WTC11 (cell line): ENCODE measurements at regions not wholly inside any gene's neighbourhood (a gene's known extent, or its start where the extent isn't known, plus 50 kb on each side); places are given as distances from the start of the nearest gene placed in this dataset.

ENCODE experiments used
- ATAC-seq: fragments of 200-7000 bp; cut with Tn5 transposase; 2 replicates; pipeline ENCODE4 v1.10.0; 2021; ENCODE audit warnings: mild to moderate bottlenecking, moderate library complexity
- CTCF ChIA-PET: fragments of 300-600 bp; sonication (Branson Sonifier 250); formaldehyde crosslinking; loops from one replicate; lab custom pipeline; 2021; ENCODE audit warnings: antibody characterized with exemption; lab: Charles Lee
- POLR2A ChIA-PET: fragments of 350-600 bp; sonication (Branson Sonifier 250); formaldehyde crosslinking; loops from one replicate; lab custom pipeline; 2021; ENCODE audit warnings: antibody characterized with exemption; lab: Charles Lee
- DNase-seq: peaks from one replicate; pipeline ENCODE4 v3.0.0; 2021; ENCODE audit warnings: low spot score
- H3K27ac Mint-ChIP-seq: 2 replicates; pipeline ENCODE4 v1.8.0; 2021; ENCODE audit warnings: mixed read lengths
- H3K27me3 Mint-ChIP-seq: 2 replicates; pipeline ENCODE4 v1.8.0; 2021; ENCODE audit warnings: low read depth, mild to moderate bottlenecking, moderate library complexity, mixed read lengths
- H3K36me3 Mint-ChIP-seq: 2 replicates; pipeline ENCODE4 v1.8.0; 2021; ENCODE audit warnings: mixed read lengths
- H3K4me1 Mint-ChIP-seq: 2 replicates; pipeline ENCODE4 v1.8.0; 2022; ENCODE audit warnings: mixed read lengths
- H3K4me3 Mint-ChIP-seq: 2 replicates; pipeline ENCODE4 v1.8.0; 2021; ENCODE audit warnings: mild to moderate bottlenecking, moderate library complexity, mixed read lengths
- H3K9me3 Mint-ChIP-seq: 2 replicates; pipeline ENCODE4 v1.8.0; 2021; ENCODE audit warnings: mixed read lengths
- CBFB ChIP-seq: sonication (generic); formaldehyde crosslinking; IDR thresholded peaks from 2 replicates; pipeline ENCODE4 v1.8.1; 2022; ENCODE audit warnings: mild to moderate bottlenecking, low read depth, missing genetic modification reagents
- HMGA2 ChIP-seq: fragments of 250-450 bp; sonication (Bioruptor Pico); IDR thresholded peaks from 2 replicates; pipeline ENCODE4 v1.4.0; 2021; ENCODE audit warnings: mild to moderate bottlenecking, moderate library complexity
- JUN ChIP-seq: sonication (generic); formaldehyde crosslinking; IDR thresholded peaks from 2 replicates; pipeline ENCODE4 v1.8.0; 2023; ENCODE audit warnings: mild to moderate bottlenecking, missing genetic modification reagents
- MYBL2 ChIP-seq: sonication (generic); formaldehyde crosslinking; IDR thresholded peaks from 2 replicates; pipeline ENCODE4 v1.8.1; 2023; ENCODE audit warnings: mild to moderate bottlenecking, moderate library complexity, missing genetic modification reagents
- TCF7 ChIP-seq: sonication (generic); formaldehyde crosslinking; IDR thresholded peaks from 2 replicates; pipeline ENCODE4 v1.8.0; 2022; ENCODE audit warnings: mild to moderate bottlenecking, low read depth, missing genetic modification reagents, moderate library complexity
- ZNF219 ChIP-seq: sonication (generic); formaldehyde crosslinking; IDR thresholded peaks from 2 replicates; pipeline ENCODE4 v1.8.0; 2023; ENCODE audit warnings: missing genetic modification reagents, mild to moderate bottlenecking, borderline replicate concordance
- ZNF281 ChIP-seq: sonication (generic); formaldehyde crosslinking; IDR thresholded peaks from 2 replicates; pipeline ENCODE4 v1.8.0; 2023; ENCODE audit warnings: mild to moderate bottlenecking, missing genetic modification reagents
- ZNF317 ChIP-seq: sonication (generic); formaldehyde crosslinking; IDR thresholded peaks from 2 replicates; pipeline ENCODE4 v1.8.1; 2023; ENCODE audit warnings: low read depth, mild to moderate bottlenecking, moderate library complexity, missing genetic modification reagents, borderline replicate concordance
- ZNF396 ChIP-seq: fragments of 250-450 bp; sonication (Bioruptor Pico); IDR thresholded peaks from 2 replicates; pipeline ENCODE4 v1.8.0; 2021; ENCODE audit warnings: mild to moderate bottlenecking, moderate library complexity, borderline replicate concordance
- ZNF512 ChIP-seq: sonication (generic); formaldehyde crosslinking; IDR thresholded peaks from 2 replicates; pipeline ENCODE4 v1.8.1; 2022; ENCODE audit warnings: missing genetic modification reagents, borderline replicate concordance
- ZSCAN18 ChIP-seq: fragments of 250-450 bp; sonication (Bioruptor Pico); IDR thresholded peaks from 2 replicates; pipeline ENCODE4 v2.1.2; 2022; ENCODE audit warnings: mild to moderate bottlenecking, moderate library complexity
- TF ChIP-seq, protein P1 (sequence below): sonication (generic); formaldehyde crosslinking; IDR thresholded peaks from 2 replicates; pipeline ENCODE4 v1.8.1; 2023; ENCODE audit warnings: mild to moderate bottlenecking, missing genetic modification reagents
- TF ChIP-seq, protein P2 (sequence below): sonication (generic); formaldehyde crosslinking; IDR thresholded peaks from 2 replicates; pipeline ENCODE4 v1.8.0; 2023; ENCODE audit warnings: missing genetic modification reagents, mild to moderate bottlenecking, borderline replicate concordance
- TF ChIP-seq, protein P3 (sequence below): sonication (generic); formaldehyde crosslinking; IDR thresholded peaks from 2 replicates; pipeline ENCODE4 v1.8.1; 2022; ENCODE audit warnings: mild to moderate bottlenecking, missing genetic modification reagents, moderate library complexity, borderline replicate concordance
- TF ChIP-seq, protein P4 (sequence below): sonication (generic); formaldehyde crosslinking; IDR thresholded peaks from 2 replicates; pipeline ENCODE4 v1.8.1; 2023; ENCODE audit warnings: mild to moderate bottlenecking, missing genetic modification reagents, borderline replicate concordance
- TF ChIP-seq, protein P5 (sequence below): sonication (generic); formaldehyde crosslinking; IDR thresholded peaks from 2 replicates; pipeline ENCODE4 v1.8.0; 2022; ENCODE audit warnings: mild to moderate bottlenecking, missing genetic modification reagents

DNA sequence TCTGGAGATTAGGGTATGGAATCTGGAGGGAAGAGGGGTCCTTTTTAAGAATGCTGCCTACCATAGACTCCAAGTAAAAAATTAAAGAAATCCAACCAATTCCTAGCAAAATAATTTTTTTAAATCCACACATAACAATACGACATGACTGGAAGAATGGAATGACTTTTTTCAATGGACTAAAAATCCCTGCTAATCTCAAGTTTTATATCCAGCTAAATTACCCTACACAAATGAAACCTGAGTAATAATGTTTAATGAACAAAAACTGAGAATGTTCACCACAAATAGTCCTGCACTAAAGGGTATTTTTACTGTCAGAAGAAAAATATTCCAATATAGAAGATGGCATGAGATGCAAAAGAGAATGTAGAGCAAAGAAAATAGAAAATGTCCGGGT, 220.3 kb upstream of the AGTR1 start:
- Mint-ChIP-seq H3K36me3 (0 out of 2 replicates have a peak, but pooled peaks cover 2% of the 10 kb centered on the region), H3K9me3 (peaks cover 24% of the 10 kb centered on the region), H3K4me3 (no peak overlapping the region), H3K27ac (no peak overlapping the region), H3K4me1 (no peaks in the 10 kb centered on the region), H3K27me3 (no peaks in the 10 kb centered on the region)
- no peak for TF ChIP-seq HMGA2 (CRISPR knock-in tag)
- TF ChIP-seq, protein P1, sequence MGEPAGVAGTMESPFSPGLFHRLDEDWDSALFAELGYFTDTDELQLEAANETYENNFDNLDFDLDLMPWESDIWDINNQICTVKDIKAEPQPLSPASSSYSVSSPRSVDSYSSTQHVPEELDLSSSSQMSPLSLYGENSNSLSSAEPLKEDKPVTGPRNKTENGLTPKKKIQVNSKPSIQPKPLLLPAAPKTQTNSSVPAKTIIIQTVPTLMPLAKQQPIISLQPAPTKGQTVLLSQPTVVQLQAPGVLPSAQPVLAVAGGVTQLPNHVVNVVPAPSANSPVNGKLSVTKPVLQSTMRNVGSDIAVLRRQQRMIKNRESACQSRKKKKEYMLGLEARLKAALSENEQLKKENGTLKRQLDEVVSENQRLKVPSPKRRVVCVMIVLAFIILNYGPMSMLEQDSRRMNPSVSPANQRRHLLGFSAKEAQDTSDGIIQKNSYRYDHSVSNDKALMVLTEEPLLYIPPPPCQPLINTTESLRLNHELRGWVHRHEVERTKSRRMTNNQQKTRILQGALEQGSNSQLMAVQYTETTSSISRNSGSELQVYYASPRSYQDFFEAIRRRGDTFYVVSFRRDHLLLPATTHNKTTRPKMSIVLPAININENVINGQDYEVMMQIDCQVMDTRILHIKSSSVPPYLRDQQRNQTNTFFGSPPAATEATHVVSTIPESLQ (CRISPR knock-in tag): no peak
- no peak for TF ChIP-seq ZNF317 (CRISPR knock-in tag)
- TF ChIP-seq, protein P2, sequence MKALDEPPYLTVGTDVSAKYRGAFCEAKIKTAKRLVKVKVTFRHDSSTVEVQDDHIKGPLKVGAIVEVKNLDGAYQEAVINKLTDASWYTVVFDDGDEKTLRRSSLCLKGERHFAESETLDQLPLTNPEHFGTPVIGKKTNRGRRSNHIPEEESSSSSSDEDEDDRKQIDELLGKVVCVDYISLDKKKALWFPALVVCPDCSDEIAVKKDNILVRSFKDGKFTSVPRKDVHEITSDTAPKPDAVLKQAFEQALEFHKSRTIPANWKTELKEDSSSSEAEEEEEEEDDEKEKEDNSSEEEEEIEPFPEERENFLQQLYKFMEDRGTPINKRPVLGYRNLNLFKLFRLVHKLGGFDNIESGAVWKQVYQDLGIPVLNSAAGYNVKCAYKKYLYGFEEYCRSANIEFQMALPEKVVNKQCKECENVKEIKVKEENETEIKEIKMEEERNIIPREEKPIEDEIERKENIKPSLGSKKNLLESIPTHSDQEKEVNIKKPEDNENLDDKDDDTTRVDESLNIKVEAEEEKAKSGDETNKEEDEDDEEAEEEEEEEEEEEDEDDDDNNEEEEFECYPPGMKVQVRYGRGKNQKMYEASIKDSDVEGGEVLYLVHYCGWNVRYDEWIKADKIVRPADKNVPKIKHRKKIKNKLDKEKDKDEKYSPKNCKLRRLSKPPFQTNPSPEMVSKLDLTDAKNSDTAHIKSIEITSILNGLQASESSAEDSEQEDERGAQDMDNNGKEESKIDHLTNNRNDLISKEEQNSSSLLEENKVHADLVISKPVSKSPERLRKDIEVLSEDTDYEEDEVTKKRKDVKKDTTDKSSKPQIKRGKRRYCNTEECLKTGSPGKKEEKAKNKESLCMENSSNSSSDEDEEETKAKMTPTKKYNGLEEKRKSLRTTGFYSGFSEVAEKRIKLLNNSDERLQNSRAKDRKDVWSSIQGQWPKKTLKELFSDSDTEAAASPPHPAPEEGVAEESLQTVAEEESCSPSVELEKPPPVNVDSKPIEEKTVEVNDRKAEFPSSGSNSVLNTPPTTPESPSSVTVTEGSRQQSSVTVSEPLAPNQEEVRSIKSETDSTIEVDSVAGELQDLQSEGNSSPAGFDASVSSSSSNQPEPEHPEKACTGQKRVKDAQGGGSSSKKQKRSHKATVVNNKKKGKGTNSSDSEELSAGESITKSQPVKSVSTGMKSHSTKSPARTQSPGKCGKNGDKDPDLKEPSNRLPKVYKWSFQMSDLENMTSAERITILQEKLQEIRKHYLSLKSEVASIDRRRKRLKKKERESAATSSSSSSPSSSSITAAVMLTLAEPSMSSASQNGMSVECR (CRISPR knock-in tag): no peak
- ATAC-seq (no peak), DNase-seq (no peak)
- CTCF ChIA-PET: no interaction called here
- POLR2A ChIA-PET: no interaction called here

DNA sequence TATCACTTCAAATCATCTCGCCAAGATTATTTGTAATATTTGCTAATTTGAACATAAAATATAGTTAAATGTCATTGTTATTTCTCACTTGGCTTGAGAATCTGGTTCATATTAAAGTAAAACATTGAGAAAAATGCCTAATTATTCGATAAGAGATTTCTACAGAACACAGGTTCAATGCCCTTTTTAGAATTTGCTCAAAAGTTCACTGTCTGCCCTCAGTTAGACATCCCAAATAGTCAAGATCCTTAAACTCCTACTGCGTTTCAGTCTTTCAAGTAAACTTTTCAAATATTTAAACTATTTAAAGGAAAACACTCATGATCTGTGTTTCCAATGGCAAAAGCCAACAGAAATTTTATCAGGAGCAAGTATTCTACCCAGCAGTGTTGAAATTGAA, 204.1 kb upstream of the AGTR1 start:
- Mint-ChIP-seq H3K27me3 (no peaks in the 10 kb centered on the region), H3K9me3 (no peaks in the 10 kb centered on the region), H3K36me3 (no peaks in the 10 kb centered on the region), H3K4me3 (no peak overlapping the region), H3K27ac (no peak overlapping the region), H3K4me1 (no peaks in the 10 kb centered on the region)
- ChIA-PET CTCF (no interaction called here), POLR2A (no interaction called here)
- DNase-seq (no peak), ATAC-seq (no peak)
- TF ChIP-seq JUN (no peak), MYBL2 (CRISPR knock-in tag) (no peak), ZNF219 (CRISPR knock-in tag) (no peak), ZNF512 (CRISPR knock-in tag) (no peak), ZSCAN18 (no peak), ZNF281 (CRISPR knock-in tag) (no peak), ZNF396 (no peak), TCF7 (CRISPR knock-in tag) (no peak), CBFB (CRISPR knock-in tag) (no peak)
- TF ChIP-seq, protein P3, sequence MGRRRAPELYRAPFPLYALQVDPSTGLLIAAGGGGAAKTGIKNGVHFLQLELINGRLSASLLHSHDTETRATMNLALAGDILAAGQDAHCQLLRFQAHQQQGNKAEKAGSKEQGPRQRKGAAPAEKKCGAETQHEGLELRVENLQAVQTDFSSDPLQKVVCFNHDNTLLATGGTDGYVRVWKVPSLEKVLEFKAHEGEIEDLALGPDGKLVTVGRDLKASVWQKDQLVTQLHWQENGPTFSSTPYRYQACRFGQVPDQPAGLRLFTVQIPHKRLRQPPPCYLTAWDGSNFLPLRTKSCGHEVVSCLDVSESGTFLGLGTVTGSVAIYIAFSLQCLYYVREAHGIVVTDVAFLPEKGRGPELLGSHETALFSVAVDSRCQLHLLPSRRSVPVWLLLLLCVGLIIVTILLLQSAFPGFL (CRISPR knock-in tag): no peak
- TF ChIP-seq, protein P4, sequence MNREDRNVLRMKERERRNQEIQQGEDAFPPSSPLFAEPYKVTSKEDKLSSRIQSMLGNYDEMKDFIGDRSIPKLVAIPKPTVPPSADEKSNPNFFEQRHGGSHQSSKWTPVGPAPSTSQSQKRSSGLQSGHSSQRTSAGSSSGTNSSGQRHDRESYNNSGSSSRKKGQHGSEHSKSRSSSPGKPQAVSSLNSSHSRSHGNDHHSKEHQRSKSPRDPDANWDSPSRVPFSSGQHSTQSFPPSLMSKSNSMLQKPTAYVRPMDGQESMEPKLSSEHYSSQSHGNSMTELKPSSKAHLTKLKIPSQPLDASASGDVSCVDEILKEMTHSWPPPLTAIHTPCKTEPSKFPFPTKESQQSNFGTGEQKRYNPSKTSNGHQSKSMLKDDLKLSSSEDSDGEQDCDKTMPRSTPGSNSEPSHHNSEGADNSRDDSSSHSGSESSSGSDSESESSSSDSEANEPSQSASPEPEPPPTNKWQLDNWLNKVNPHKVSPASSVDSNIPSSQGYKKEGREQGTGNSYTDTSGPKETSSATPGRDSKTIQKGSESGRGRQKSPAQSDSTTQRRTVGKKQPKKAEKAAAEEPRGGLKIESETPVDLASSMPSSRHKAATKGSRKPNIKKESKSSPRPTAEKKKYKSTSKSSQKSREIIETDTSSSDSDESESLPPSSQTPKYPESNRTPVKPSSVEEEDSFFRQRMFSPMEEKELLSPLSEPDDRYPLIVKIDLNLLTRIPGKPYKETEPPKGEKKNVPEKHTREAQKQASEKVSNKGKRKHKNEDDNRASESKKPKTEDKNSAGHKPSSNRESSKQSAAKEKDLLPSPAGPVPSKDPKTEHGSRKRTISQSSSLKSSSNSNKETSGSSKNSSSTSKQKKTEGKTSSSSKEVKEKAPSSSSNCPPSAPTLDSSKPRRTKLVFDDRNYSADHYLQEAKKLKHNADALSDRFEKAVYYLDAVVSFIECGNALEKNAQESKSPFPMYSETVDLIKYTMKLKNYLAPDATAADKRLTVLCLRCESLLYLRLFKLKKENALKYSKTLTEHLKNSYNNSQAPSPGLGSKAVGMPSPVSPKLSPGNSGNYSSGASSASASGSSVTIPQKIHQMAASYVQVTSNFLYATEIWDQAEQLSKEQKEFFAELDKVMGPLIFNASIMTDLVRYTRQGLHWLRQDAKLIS: no peak
- TF ChIP-seq, protein P5, sequence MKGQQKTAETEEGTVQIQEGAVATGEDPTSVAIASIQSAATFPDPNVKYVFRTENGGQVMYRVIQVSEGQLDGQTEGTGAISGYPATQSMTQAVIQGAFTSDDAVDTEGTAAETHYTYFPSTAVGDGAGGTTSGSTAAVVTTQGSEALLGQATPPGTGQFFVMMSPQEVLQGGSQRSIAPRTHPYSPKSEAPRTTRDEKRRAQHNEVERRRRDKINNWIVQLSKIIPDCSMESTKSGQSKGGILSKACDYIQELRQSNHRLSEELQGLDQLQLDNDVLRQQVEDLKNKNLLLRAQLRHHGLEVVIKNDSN (CRISPR knock-in tag): no peak
